ENCODE measurements at regions not wholly inside any gene's neighbourhood (a gene's known extent, or its start where the extent isn't known, plus 50 kb on each side); places are given as distances from the start of the nearest gene placed in this dataset.

- TF ChIP-seq CTCF (IDR thresholded peaks at IDR 0.05; ENCODE audit: low read depth, low read length, poor library complexity, severe bottlenecking) (no peak), EZH2phosphoT487 (IDR thresholded peaks at IDR 0.05; ENCODE audit: borderline replicate concordance, low read length) (no peak)
Observed at GRCh38 chr6:74334722-74335121, 638.7 kb downstream of the CD109 start.
